CD4-positive, alpha-beta T cell treated with Interleukin-10 for 1 hour (primary cell): ENCODE measurements at regions not wholly inside any gene's neighbourhood (a gene's known extent, or its start where the extent isn't known, plus 50 kb on each side); places are given as distances from the start of the nearest gene placed in this dataset.

ENCODE experiments used
- DNase-seq: peaks from one replicate; pipeline ENCODE4 v3.0.0-alpha.2; 2020

DNA sequence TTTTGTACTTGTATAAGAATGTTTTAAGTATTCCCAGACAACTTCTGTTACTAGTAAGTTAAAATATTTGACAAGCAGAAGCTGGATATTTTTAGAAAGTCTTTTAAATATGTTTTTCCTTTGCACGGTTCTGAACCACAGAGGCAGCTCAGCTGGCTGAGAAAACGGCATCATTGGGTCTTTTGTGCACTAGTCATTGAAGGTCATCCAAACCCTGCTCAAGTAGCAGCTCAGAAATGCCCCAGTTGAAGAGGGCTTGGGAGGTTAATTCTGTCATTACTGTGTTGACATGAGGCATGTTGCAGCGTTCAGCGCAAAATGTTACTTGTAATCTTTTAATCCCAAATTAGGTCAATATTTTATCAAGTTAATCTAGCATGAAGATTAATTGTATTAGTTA, 383.7 kb upstream of the FAM241A start:
- DNase-seq: no peak

DNA sequence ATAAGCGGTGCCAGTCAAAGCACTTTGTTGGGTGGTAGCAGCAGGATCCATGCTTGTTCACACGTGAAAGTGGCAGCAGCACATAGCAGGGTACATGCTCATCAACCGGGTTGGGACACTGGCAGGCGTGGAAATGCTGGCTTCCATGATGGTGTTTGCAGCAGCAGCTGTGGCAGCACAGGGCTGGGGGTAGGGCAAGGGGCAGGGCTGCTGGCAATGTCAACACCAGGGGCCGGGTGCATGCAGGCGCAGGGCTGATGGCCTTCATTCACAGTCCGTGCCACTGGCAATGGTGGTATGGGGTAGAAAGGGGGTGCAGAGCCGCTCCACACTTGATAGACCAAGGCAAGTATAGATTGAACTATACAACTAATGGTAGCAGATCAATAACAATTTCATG, 374.7 kb upstream of the FAM241A start:
- DNase-seq: no peak

DNA sequence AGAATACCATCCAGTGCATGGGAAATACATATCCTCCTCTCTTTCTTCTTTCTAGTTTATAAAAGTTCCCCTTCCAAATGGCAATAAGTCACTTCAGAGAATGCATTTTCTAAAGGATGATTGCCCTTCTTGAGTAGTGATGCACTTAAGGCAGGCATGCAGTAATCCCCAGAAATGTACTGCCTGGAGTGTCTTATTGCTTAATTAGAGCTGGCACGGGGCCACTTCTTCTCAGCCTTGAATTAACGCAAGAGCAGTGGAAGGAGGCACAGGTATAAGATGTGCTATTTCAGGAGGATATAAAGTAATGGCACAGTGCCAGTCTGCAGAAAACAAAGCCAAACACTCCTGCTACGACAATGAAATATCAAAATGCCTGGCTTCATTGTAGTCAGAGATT, 371.4 kb upstream of the FAM241A start:
- DNase-seq: no peak

DNA sequence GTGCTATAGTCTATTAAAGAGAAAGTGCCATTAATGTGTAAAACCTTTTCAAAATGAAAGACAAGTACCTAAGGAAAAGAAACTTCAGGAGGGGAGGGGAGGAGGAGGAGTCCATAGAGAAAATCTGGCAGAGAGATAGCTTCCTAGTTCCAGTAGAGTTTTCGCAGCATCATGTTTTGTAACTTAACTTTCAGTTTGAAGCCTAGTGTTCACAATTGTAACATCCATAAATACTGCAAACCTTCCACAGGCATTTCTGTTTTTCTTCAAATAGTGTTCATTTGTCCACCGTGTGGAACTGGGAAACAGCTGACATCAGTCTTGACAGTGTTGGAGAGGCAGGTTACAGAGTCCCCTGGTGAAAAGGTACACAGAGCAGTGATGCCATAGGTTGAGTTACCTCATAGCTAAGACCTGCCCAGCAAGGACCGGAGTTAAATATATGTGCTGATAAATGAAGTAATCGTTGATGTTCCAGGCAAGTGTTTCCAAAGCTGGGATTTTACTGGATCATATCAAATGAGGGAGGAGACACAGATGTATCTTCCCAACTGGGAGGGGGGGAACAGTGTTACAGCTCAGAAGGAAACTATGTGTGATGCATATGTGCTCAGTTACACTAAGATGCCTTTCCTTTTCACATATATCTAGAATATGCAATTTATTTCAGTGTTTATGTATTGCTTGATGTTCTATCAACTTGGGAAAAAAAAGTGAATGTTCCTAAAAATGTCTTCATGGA, 369.5 kb upstream of the FAM241A start:
- no peak for DNase-seq

DNA sequence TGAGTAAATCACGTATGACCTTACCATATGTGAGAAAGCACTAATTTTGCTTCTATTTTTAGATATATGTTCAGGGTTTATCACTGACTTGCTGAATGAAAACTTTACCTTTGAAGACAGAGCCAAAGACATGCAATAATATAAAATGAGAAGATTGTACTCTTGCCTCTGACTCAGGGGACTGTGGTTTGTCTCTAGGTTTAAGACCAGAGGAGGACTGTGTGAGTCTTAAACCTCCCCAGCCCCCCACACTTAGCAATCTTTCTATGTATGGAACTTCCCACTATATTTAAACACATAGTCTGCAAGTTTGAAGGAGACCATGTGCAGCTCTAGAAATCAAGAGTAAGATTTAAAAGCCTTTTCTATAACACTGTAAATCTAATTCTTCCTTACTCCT, 368.7 kb upstream of the FAM241A start:
- DNase-seq: no peak

DNA sequence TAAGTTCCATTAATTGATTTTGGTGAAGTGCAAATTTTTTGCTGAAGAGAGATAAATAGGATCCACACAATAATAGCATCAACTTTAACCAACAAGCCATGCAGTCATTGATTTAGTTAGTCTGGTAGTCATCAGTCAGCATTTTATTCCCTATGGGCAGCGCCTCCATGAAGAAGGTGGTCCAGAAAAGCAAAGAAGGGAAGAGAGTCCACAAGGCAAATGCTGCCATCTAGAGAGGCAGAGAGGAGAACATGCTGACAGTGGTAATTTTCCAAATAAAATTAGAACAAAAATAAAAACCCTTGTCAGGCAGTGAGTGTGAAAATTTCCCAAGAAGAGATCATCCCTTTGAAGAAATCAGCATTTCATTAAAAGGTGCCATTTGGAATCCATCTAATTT, 366.7 kb upstream of the FAM241A start:
- DNase-seq: no peak

DNA sequence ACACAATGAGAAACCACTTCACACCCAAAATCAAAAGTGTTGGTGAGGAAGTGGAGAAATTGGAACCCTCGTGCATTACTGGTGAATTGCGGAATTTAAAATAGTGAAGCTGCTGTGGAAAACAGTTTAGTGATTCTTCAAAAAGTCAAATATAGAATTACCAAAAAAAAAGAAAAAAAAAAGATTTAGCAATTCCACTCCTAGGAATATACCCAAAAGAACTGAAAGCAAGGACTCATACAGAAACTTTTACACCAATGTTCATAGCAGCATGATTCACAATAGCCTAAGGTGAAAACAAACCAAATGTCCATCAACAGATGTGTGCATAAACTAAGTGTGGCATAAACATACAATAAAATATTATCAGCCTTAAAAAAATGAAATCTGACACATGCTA, 364.3 kb upstream of the FAM241A start:
- no peak for DNase-seq

DNA sequence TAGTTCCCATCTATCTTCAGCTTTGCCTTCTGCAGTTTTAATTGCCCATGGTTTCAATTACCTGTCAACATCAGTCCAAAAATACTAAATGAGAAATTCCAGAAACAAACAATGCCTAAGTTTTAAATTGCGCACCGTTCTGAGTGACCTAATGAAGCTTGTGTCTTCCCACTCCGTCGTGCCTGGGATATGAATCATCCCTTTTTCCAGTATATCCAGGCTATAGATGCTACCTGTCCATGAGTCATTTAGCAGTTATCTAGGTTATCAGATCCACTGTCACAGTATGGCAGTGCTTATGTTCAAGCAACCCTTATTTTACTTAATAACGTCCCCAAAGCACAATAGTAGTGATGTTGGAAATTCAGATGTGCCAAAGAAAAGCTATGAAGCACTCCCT, 363.6 kb upstream of the FAM241A start:
- DNase-seq: no peak

DNA sequence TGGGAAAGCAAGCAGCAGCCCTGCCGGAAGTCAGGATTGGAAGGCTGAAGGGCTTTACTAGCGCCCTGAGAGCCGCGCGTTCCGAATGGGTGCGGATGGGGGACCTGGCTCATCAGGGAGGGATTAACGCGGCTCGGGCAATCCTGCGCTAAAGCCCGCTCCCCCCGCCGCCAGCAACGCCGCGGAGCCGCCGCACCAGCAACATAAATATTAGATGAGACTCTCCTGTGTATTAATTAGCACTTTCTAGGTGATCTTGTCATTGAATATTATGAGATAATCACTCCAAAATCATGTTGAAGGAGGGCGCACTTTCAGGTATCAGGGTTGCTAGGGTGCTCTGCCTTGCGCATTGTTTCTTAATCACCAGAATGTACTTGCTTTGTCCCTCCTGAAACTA, 357.2 kb upstream of the FAM241A start:
- no peak for DNase-seq

DNA sequence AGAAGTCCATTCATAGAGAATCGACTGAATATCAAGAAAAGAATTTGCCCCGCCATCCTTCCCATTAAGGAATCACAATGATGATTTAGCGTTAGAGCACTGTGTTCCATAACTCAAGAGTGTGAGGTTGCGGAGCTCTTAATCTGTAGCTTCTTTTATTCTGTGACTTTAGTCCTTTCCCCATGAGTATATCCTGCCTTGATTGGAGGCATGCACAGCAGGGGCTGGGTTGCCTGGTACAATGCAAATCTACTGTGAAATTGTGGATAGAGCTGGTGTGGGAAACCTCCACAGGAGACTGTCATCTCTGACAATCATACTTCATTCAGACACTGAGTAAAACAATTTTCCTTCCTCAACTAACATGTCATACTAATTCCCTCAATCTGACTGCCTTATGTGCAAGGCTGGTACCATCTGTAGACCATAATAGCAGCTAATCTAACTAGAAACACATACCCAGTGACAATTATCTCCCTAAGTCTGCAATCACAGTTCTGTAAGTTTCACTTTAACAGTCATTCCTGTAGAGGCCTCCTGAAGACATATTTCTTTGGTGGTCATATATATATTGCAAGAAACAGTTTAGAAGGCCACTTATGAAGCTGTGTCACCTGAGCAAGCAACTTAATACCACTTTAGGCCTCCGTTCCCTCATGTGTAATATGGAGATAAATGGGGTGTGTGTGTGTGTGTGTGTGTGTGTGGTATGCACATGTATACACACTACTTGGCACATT, 355.2 kb upstream of the FAM241A start:
- DNase-seq: no peak

DNA sequence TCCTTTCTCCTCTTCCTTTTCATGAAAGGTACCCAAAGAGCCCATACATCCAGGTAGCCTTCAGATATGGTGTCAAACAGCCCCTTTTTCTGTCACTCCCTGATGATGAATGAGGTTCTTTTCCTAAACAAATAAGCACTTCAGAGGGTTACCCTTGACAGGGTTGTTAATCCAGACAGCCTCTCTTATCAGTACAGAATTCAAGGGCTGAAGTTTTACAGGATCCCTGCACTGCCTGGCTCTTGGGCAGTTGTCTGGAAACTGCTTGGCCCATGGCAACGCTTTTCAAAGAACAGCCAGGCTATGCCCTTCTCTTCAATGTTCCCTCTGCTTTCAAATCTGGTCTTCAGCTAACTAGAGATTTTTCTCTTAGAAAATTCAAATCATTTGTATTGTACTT, 352.6 kb upstream of the FAM241A start:
- no peak for DNase-seq

DNA sequence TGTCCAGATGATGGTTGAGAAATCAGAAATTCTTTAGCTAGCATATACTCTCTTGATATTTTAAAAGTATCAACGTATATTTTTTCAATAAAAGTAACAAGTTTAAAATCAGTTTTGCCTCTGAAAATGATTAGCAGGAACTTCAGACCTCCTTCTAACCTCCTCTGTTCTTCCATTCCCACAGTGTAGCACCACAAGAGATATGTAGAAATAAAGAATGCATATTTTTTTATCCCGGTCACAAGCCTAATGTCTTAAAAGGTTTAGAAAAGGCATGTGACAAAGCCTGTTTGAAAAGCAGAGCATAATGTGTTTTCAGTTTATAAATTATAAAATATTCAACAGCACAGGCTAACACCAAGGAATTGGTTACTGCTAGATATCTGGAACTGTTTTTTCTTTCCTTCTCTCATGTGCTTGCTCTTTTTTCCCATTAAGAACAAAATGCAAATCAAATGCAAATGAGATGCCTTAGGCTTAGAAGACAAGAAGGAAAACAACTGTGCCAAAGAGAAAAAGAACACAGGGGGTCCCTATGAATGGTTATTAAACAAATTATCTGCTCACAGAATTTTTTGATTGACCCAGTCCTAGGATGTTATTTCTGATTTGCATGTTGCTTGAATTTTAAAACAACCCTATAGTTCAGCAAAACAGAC, 351.7 kb upstream of the FAM241A start:
- no peak for DNase-seq

DNA sequence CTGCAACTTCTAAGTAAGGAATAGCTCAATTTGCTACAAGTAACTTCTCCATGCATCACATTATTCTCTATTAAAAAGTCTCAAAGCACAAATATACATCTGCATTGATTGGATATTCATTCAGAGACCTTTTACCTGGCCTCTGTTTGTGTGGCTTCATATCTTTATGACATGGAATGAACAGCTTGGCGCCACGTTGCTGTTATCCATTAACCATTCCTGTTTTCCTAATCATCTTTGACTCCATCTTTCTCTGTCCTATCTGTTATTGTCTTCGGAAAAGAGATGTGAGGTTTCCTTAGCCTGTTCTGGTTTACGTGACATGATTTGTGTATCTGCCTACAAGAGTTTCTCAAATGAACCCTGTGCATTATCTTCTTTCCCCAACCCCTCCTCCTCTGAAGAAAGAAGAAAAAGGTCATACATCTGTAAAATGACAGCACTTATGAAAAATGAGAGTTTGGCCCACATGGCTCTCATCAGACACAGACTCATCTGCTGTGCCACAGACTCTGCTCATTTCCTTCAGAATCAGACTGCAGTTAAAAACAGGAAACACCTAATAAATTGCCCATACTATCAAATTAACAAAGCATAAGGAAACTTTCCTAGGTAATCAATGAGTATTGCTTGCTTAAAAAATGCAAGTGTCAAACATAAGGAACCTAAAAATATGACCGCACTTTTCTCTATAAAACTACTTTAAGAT, 347.6 kb upstream of the FAM241A start:
- no peak for DNase-seq

DNA sequence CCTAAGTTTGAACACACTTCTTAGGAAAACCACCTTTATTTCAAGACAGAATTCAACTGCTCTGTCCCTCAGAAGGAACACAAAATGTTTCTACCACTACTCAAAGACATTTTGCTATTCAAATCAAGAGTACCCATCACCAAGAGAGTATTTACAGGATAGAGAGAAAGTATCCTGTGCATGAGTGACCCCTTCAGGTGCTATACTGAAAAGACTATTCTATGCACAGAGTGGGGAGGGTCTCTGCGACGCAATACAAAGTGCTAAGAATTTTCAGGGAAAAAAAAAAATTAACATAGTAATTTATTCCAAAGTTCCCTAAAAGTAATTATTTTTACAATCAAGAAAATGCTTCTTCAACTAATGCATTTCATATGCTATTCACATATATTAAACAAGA, 346.4 kb upstream of the FAM241A start:
- no peak for DNase-seq

DNA sequence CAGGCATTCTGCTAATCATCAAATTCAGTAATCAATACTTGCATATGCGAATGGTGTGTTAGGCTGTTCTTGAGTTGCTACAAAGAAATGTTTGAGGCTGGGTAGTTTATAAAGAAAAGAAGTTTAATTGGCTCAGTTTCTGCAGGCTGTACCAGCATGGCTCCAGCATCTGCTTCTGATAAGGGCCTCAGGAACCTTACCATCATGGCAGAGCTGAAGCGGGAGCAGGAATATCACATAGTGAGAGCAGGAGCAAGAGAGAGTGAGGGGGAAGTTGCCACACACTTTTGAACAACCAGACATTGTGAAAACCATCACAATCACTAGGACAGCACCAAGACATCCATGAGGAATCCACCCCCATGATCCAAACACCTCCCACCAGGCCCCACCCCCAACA, 344.7 kb upstream of the FAM241A start:
- no peak for DNase-seq

DNA sequence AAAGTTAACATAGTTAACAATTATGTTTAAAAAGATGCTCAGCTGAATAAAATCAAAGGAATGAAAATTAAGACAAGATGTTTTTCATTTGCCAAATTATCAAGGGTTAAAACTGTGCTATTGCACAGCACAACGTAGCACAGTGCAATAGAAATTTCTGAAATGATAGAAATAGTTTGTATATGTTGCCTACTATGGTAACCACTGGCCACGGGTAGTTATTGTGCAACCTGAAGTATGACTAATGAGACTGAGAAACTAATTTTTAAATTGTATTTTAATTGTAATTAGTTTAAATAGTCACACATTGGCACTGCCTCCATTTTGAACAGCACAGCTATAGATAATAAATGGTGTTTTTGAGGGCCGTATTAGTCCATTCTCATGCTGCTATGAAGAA, 343.1 kb upstream of the FAM241A start:
- DNase-seq: no peak

DNA sequence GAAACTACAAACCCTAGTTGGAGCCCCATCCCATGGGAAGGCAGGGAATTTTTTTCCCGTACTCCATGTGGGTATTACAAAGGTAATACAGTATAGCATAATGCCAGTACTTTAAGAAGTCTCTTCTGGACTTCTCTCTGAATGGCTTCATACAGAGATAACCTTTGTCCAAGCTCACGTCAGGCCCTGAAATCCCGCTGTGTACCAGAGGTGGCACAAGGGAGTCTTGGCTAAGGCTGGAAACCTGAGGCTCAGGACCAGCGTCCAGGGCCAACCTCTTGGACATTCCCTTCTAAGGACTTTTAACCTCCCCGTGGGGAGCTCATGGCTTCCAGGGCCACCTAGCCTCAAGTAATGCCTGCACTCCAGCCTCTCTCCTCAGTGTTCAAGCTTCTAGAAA, 338.9 kb upstream of the FAM241A start:
- no peak for DNase-seq

DNA sequence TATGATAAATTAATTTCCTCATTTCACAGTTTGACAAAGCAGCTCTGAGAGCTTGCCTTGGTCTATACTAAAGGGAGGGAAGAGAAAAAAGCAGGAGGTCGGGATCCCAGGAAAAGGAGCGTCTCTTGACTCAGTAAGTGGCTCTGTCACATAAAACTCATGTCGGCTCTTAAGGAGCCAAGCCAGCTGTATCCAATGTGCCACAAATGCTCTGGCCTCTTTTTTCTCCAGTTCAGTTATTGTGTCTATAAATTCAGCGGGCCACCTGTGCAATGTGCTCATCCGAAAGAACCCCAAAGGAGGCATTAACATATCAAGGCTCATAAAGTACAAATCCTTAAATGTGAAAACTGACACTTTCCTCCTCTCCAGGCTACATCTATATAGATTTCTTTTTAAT, 337.7 kb upstream of the FAM241A start:
- DNase-seq: no peak

DNA sequence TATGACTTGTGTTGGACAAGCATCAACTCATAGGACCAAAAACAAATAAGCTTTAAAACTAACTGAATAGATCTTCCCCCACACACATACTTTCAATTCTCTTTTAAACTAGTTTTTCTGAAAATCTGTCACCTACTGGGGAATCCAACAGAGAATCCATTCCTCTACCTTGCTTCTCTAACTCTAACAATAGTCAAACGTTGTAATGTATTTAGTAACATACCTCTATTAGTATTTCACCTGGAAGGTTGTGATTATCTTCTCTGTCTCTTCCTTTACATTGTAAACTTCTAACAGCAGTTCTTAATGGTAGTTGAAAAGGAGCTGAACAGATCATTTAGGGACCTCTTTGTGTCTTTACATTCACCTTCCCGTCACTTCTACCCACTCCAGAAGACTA, 337.1 kb upstream of the FAM241A start:
- DNase-seq: no peak

DNA sequence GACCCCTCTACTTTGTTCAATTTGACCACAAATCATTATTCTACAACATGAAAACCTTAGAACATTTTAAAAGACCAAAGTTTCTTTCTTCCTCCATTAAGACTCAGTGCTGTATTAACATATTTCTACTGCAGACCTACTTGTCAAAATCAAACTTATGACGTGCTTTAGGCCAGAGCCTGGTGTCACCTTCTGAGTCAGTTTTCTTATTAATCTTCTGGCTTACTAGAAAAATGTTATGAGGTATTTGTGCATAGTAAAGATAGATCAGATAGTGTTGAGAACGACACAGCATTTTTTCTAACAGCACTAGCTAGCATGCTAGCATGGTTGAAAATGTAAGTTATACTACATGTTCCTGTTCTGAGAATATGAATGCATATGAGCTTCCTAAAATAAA, 333.6 kb upstream of the FAM241A start:
- no peak for DNase-seq

DNA sequence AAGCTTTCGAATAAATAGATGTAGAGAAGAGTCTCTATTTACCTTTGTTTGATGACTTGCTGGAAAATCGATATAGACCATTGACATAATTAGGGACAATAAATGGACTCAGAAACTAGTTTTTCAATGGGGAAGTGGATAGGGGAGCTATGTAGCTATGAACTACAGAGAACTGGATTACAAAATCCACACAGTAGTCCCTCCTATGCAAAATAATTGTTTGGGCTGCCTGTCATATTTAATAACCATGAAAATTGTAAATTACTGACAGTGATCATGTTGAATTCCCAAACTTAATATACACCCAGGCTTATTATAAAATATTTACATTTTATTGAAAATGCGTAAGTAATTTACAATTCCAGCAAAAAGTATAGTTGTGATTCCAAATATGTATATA, 333.1 kb upstream of the FAM241A start:
- no peak for DNase-seq

DNA sequence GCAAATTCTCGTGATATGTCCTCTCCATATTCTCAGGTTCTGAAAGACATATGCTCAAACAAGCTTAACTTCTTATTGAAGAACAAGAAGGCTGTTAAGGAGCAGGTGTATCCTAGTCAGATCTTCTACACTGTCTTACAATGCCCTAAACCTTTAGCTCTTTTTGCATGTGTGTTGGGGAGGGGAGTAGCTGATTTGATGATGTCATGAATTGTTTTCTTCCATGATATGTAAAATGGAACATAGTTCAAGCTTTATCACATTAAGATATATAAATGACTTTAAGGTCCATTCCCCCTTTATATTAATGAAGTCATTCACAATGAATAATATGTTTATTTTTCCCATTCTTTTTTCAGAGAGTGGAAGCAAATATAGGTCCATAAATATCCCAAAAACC, 332.5 kb upstream of the FAM241A start:
- no peak for DNase-seq

DNA sequence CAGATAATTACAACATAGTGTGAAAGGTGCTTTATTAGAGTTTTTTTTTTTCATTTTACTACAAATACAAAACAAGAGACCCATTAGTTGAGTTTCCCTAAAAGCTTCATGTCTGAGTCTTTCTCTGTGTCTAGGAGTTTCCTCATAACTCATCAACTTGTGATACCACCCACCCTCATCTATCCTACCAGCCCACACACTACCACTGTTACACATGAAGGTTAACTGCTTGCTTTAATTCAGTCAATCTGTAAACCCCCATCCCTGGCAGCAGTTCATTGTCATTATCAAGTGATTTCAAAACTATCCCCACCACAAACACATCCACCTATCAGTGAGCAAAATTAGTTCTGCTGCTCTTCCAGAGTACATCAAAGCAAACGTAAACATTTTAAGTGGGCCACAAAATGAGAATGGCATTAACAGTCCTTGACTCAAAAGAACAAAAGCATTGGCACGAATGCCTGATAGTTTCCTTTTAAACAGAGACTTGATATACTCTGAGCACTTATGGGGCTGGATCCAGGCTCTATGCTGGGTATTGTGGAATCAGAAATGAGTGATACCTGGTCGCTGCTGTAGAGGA, 331.6 kb upstream of the FAM241A start:
- DNase-seq: no peak
